ENCODE measurements at regions not wholly inside any gene's neighbourhood (a gene's known extent, or its start where the extent isn't known, plus 50 kb on each side); places are given as distances from the start of the nearest gene placed in this dataset.

DNA sequence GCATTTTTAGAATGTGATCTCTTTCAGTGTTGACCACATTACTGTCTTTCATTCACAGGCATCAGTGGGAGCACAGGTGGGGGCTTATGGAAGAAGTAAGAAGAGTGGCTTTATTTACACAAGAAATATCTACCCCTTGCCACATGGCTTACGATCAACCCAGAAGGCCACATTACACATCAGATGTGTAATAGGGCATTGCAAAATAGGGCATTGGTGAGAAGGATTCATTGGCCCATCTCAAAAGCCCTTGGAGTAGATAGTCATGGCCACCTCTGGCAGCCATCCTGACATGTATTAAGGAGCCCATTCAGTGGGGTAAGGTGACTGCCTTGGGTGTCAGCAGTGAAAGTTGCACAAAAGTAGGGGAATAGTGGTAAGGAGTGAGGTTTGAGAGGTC, 97.5 kb downstream of the MAFB start:
- no peak for FAIRE-seq

DNA sequence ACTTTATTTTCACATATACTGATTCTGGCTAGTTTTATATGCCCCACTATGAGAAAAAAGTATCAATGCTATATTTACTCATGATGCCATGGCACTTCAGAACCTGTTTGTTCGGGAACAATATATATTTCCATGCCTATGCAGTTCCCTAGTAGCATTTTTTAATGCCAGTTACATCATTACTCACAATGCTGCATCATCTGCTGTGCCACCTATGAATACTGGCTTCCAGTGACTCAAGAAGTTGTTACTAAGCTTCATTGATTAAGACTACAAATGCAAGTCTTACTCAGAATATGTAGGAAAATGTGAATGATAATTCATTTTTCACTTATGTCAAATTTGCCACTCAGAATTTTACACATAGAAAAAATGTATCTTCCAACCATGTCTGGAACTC, 97.9 kb downstream of the MAFB start:
- peak; percentile 44 for FAIRE-seq
- DNase-seq (ENCODE audit: insufficient read length, low spot score): no peak

More for the DNA sequence above, 97.5 kb downstream of the MAFB start:
- DNase-seq (ENCODE audit: insufficient read length, low spot score): no peak

DNA sequence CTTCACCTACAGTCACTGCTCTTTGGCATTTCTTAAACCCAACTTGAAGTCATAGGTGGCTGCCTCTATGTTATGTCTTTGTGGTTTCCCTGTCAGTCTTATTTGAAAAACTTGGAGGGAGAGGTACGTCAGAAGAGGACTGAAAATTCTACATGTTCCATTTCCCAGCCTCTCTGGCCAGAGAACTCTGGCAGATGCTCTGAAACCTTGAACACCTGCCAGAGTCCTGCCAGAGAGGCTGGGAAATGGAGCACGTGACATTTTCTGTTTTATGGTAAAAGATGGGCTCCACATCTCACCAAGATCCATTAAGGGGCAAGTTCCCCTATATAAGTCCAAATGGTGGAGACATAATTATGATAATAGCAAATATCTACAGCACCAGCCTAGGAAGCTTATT, 99.5 kb downstream of the MAFB start:
- FAIRE-seq: no peak
- DNase-seq (ENCODE audit: insufficient read length, low spot score): no peak

DNA sequence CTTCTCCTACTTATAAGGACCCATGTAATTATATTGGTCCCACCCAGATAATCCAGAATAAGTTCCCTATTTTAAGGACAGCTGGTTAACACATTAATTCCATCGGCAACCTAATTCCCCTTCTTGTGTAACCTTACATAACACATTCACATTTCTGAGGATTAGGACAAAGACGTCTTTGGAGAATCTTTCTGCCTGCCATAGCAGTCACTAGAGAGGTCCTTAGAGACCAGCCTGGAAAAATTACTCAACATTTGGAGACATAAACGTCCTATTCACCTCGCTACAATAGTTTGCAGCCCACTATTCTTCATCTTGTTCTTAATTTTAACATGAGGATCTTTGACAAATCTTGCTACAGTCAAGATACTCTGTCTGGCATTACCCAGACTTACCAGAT, 100.1 kb downstream of the MAFB start:
- DNase-seq (ENCODE audit: insufficient read length, low spot score): no peak
- FAIRE-seq: peak; percentile 33

DNA sequence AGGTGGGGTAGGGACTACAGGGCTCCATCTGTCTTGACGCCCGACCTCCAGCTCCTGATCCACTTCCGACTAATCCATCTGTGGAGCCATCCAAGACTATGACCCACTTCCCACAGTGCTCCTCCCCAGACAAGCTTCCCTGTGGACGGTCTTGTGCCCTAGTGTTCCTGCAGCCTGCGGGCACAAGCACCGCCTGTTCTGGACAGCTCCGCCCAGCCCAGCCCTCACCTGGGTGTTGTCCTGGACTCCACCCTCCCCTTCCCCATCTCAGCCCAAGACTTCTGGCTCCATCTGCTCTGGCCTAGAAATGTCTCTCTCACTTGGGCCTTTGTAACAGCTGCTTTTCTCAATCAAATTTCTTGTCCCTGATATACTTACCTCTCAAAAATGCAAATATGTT, 102.0 kb downstream of the MAFB start:
- FAIRE-seq (no peak), DNase-seq (ENCODE audit: insufficient read length, low spot score) (no peak)

DNA sequence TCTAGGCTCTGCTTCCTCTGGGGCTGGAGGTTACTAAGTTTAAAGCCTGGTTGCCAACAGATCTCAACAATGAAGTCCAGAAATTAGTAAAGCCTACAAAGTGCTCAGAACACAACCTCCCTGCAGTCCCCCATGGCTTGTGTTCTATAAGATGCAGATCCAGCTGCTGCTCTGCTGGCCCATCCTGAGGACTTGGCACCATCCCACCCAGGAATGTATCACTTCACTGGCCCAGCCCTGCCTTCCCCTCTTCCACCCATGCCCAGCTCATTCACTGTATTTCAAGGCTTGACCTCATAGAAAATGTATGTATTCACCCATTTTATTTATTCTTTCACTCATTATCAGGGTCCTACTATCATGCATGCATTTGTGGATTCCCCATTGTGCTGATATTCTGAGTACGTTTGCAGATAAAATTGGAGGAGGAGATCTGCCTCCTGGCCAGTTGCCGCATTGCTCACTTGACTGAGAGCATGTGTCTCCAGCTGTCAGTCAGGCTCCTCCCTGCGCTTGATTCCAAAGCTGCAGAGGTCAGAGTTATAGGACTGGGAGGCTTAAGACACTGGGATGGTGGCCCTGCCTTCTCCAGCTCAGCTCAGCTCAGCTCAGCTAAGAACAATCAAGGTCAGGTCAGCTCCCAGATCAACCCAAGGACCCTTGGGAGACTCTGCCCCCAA, 104.8 kb downstream of the MAFB start:
- no peak for DNase-seq (ENCODE audit: insufficient read length, low spot score)
- FAIRE-seq: no peak

DNA sequence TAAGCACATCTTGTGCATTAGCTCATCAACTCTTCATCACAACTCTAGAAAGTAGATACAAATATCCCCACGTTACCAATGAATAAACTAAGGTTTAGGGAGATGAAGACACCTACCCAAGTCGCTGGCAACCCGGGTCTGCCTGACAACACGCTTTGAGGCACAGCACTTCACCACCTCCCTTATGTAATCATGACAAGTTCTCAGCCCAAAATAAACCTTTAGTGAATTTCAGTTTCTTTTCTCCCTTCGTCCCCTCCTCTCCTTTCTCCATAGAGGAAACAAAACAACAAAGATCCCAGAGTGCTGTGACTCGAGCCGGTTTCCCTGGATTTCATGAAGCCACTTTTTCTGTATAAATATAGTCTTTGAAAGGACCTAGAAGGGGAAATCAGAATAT, 105.4 kb downstream of the MAFB start:
- FAIRE-seq: no peak
- DNase-seq (ENCODE audit: insufficient read length, low spot score): no peak

DNA sequence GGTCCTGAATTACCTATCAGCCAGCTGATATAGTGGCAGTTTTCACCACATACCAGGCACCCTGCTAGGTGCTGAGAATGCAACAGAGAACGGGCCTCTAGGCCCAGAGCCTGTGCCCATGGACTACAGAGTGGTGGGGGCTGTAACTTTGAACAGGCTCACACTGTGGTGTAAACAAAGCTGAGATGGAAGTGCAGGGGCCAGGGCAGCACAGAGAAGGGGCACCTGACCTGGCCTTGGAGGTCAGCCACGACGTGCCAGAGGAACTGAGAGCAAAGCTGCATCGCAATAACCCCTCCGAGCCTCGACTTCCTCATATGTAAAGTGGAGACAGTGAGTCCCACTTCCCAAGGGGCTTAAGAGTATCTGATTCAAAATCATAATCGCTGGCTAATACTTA, 105.8 kb downstream of the MAFB start:
- FAIRE-seq (peak; percentile 20), DNase-seq (ENCODE audit: insufficient read length, low spot score) (no peak)

DNA sequence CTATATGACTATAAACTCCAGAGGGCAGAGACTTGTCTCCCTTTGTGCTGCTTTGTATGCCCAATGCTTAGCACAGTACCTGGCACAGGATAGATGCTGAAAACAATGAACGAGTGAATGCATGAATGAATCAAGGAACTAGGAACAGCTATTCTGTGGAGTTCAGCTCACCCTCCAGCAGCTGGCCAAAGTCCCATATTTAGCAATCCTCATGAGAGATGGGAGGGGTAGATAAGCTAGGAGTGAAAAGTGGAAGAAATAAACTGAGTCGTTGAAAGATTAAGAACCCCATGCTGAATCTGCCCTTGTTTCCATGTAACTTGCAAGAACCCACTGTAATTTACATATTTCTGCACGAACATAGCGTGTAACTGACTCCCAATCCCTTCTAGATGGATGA, 106.5 kb downstream of the MAFB start:
- FAIRE-seq (no peak), DNase-seq (ENCODE audit: insufficient read length, low spot score) (no peak)

DNA sequence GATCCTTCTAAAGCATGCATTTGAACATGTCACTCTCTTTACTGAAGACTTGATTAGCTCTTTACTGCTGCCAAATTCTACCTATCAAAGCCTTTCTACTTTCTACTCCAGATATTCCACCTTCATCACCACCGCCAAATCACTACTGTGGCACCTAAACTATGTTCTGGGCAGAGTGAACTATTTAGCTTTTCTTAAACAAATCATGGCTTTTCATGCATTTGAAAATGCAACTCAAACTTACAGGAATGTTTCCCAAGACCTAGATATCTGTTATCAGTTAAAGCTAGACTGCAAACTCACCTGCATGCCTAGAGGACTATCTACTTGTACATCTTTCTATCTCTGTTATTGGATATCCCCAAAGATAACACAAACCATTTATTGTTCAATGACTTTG, 109.3 kb downstream of the MAFB start:
- FAIRE-seq (peak; percentile 16), DNase-seq (ENCODE audit: insufficient read length, low spot score) (no peak)

DNA sequence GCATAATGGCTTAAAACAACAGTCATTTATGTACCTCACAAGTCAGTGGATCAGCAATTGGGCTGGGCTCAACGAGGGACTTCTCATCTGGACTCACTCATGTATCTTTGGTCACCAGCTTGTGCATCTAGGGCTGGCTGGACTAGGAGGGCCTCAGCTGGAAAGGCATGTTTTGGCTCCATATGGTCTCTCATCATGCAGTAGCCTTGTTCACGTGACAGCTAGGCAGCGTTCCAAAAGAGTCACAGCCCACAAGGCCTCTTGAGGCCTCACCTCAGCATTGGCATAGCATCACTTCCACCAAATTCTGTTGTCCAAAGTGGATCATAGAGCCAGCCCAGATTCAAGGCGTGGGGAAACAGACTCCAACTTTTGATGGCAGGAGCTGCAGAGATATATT, 110.1 kb downstream of the MAFB start:
- no peak for FAIRE-seq
- no peak for DNase-seq (ENCODE audit: insufficient read length, low spot score)

DNA sequence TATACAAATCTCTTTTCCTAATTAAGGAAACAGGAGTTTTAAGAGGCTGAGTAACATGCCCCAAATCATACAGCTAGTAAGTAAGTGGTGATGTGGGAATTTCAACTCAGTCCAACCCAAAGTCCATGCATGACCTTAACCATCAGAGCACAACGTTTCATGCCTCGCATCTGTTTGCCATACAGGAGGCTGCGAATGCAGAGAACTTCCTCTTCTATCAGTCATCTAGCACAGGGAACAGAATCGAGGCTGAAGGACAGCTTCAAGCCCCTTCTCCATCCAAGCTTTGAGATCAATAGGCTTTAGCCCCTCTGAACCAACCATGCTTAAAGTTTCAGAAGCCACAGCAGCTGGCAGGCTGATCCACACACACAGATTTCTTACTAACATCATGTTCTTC, 113.2 kb downstream of the MAFB start:
- no peak for DNase-seq (ENCODE audit: insufficient read length, low spot score)
- peak; percentile 65 for FAIRE-seq

DNA sequence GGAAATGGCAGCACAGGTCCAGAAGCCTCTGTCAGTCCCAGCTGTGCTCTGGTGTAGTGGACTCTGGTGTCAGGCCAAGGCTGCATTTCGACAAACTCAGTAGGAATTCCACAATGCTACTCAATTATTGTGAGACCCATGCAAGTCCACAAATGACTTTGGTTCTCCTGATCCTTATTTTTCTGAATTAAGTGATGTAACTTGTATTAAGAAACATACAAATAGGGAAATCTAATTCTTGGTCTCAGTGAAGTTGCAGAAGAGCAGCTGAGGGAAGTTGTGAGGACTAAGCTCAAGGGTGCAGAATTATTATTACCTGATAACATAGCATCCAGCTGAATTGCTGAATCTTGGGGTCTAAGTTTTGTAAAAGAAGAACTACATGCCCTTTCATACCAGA, 116.8 kb downstream of the MAFB start:
- DNase-seq (ENCODE audit: insufficient read length, low spot score) (no peak), FAIRE-seq (no peak)

DNA sequence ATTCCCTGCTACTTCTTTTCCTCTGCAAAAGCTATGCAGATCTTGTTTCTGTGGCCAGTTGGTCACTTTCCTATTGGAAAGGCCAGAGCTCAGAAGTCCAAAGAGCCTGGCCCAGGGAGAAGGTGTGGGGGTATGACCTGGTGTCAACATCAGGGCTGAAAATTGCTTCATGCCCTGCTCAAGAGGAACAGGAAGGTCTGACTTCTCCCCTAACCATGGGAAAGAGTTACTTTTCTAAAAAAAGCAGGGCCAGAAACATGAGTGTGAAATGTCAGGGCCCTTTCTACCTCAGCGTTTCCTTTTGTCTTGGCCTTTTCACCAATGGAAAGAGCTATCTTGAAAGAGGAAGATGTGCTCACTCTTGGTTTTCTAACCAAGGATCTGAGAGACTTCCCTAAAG, 117.4 kb downstream of the MAFB start:
- FAIRE-seq: no peak

DNA sequence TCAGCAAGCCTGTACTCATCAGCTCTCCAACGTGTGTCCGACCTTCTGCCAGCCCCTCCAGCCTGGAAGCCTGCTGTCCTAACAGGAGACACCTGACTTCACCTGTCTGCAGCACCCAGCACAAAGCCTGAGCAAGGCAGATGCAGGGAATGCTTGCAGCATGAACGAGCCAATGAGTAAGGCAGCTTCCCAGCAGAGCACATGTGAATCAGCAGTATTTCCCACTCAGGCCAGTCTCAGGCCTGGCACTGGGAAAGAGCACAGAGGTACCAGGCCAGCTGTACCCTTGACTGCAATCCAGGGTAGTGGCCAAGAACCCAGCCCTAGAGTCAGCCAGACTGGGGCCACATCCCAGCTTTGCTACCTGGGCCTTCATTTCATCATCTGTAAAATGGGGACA, 120.8 kb downstream of the MAFB start:
- DNase-seq (ENCODE audit: insufficient read length, low spot score): no peak
- FAIRE-seq: no peak

More for the DNA sequence above, 117.4 kb downstream of the MAFB start:
- no peak for DNase-seq (ENCODE audit: insufficient read length, low spot score)

DNA sequence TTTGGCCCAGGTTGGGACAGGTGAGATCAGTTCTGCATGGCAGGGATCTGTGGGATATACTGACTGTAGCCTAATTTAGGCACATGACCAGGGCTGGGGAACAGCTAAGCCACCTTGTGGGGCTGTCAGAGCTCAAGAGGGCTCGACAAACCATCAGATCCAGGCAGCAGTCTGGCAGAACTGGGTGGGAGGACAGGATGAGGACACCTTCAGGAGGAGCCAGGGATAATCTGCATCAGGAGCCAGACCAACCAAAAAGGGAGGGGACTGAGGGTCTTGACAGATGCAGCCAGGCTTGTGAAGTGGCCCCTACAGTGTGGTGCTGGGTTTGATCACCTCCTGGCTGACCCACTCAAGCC, 123.4 kb downstream of the MAFB start:
- FAIRE-seq (no peak), DNase-seq (ENCODE audit: insufficient read length, low spot score) (no peak)

DNA sequence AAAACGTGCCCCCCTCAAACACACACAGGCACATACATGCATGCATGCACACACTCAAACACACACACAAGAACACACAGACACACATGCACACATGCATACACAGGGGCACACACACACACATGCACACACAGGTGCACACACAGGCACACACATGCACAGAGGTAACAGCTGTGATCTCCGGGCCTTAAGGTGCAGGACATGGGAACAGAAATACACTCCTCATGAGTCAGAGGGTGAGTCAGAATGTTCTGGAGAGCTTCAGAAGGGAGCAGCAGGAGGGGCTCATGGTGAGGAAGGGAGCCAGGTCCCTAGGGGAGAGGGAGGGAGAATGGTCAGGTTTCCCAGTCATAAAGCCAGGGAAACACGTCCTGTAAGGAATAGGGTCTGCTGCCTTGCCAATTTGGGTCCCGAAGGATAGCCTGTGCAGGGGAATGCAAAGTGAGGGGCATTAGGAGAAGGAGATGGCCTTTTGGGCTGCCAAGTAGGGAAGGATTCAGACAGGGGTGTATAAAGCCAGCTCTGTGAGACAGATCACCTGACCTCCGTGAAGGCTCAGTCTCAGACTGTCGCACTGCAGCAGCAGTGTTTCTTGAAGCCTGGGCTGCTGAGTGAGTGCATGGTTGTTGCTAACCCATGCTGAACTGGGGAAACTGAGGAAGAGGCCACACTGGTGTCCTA, 123.9 kb downstream of the MAFB start:
- FAIRE-seq (peak; percentile 92), DNase-seq (ENCODE audit: insufficient read length, low spot score) (no peak)

DNA sequence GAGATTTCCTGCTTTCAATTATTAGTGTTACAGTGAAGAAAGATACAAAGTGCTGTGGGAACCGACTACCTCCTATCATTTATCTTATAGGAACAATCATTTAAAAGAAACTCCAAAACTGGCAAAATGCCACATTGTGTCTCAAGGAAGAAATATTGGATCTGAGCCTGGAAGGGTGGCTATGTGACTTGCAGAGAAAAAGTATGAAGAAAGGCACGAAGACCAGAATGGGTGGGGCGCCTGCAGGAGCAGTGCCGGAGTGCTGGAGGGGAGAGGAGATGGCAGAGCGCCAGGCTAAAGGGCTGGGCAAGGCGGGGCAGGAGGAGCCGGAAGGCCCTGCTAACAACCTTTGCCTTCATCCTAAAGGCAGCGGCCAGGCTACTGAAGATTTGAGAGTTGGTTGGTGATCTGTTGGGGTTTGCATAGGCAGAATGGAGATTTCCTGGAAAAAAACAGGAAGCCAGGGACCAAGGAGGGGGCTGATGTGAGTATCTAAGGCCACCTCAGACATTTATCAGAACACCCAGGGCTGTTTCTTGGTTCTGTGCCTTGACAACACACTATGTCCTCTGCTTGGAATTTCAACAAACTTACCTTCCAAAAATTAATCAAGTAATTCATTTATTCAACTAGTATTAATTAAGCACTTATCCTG, 125.6 kb downstream of the MAFB start:
- no peak for DNase-seq (ENCODE audit: insufficient read length, low spot score)
- FAIRE-seq: no peak

DNA sequence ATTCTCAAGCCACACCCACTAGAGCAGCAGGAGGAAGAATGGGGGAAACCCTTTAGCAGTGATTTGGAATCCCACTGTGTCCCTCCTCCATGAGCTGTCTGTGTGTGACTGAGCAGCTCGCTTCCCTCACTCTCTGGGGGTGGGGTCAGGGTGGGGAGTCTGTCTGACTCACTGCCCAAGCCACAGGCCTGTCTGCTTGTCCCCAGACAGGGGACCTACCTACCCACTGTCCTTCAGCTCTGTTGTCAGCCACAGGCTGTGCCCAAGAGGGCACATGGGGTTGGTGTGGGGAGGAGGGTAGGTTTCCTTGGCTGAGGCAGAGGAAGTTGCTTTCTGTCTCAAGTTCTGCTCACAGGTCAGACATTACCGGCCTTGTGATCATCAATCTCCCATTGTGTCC, 127.0 kb downstream of the MAFB start:
- DNase-seq (ENCODE audit: insufficient read length, low spot score): no peak
- peak; percentile 51 for FAIRE-seq

DNA sequence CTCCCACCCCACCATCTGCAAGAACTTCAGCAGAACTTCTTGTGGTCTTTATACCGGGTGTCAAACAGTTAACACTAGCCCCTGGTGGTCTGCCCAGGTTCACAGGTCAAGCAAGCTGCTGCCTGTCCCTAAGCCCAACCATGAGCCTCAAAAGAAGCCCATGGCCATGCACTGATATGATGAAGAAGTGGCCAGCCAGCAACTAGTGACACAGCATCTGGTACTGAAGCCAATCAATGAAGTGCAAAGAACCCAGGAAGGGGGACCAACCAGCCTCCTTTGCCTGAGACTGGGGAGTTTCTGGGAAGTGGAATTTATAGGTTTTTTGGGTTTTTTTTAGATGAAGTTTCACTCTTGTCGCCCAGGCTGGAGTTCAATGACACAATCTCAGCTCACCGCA, 127.8 kb downstream of the MAFB start:
- DNase-seq (ENCODE audit: insufficient read length, low spot score): no peak
- no peak for FAIRE-seq

DNA sequence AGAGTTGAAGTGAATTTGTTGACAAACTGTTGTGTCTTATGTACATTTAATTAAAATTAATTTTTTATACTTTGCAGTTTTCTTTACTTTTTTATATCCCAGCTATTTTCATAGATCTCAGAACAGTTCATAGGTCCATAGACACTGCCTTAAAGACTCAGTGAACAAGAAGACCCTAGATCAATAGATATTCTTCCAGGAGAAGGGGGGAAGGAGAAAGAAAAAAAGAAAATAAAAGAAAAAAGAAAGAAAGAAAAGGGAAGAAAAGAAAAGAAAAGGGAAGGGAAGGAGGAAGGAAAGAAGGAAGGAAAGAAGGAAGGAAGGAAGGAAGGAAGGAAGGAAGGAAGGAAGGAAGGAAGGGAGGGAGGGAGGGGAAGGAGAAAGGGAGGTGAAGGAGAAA, 130.8 kb downstream of the MAFB start:
- DNase-seq (ENCODE audit: insufficient read length, low spot score) (no peak), FAIRE-seq (no peak)

DNA sequence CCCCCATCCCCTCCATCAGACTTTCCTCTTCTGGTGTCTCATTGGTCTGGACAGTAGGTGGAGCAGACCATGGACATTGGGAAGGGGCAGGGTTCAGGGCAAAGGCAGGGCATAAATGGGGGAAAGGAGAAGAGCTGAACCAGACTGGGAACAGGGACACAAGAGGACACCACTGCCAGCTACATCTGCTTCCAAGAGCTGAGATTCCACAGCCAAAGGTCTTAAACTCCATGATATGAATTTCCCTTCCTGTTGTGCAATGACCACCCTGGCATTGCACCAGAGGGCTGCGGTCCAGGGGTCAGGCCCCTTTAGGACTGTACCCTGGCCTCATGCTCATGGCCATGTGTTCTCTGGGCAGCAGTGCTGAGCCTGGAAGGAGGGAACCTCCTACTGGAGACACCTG, 137.9 kb downstream of the MAFB start:
- DNase-seq (ENCODE audit: insufficient read length, low spot score): no peak
- no peak for FAIRE-seq
